NCI-H1105 treated with DMSO at 0.1 percent for 48 hours (cell line): ENCODE measurements at regions not wholly inside any gene's neighbourhood (a gene's known extent, or its start where the extent isn't known, plus 50 kb on each side); places are given as distances from the start of the nearest gene placed in this dataset.
A peak's percentile ranks its signal among the peaks of the same experiment; 100 is the strongest.

Source experiments
- DNase-seq: peaks from one replicate; lab custom pipeline; 2025; lab: John Stamatoyannopoulos, UW

- no peak for DNase-seq
Observed at GRCh38 chr6:3591970-3592369, 135.1 kb upstream of the SLC22A23 start.

GRCh38 chr6:3587660-3588059 is 130.8 kb upstream of the SLC22A23 start:
- DNase-seq = no peak

GRCh38 chr6:3585320-3585935 is 128.6 kb upstream of the SLC22A23 start:
- no peak for DNase-seq

GRCh38 chr6:3584606-3585005 is 127.8 kb upstream of the SLC22A23 start:
- DNase-seq = no peak

- DNase-seq = no peak
Observed at GRCh38 chr6:3581469-3581868, 124.6 kb upstream of the SLC22A23 start.

GRCh38 chr6:3579652-3580175 is 122.9 kb upstream of the SLC22A23 start:
- no peak for DNase-seq

- no peak for DNase-seq
Observed at GRCh38 chr6:3578981-3579380, 122.1 kb upstream of the SLC22A23 start.

- no peak for DNase-seq
Observed at GRCh38 chr6:3577517-3577916, 120.7 kb upstream of the SLC22A23 start.

GRCh38 chr6:3575701-3576100 is 118.9 kb upstream of the SLC22A23 start:
- no peak for DNase-seq

GRCh38 chr6:3575166-3575565 is 118.3 kb upstream of the SLC22A23 start:
- no peak for DNase-seq

GRCh38 chr6:3573670-3574069 is 116.8 kb upstream of the SLC22A23 start:
- DNase-seq = no peak

GRCh38 chr6:3571836-3572235 is 115.0 kb upstream of the SLC22A23 start:
- no peak for DNase-seq

GRCh38 chr6:3571250-3571681 is 114.4 kb upstream of the SLC22A23 start:
- no peak for DNase-seq

- no peak for DNase-seq
Observed at GRCh38 chr6:3569816-3570215, 113.0 kb upstream of the SLC22A23 start.

- DNase-seq = no peak
Observed at GRCh38 chr6:3568396-3569082, 111.7 kb upstream of the SLC22A23 start.

GRCh38 chr6:3566812-3567211 is 110.0 kb upstream of the SLC22A23 start:
- no peak for DNase-seq

GRCh38 chr6:3565291-3565690 is 108.4 kb upstream of the SLC22A23 start:
- peak; percentile 11 for DNase-seq

- DNase-seq = peak; percentile 23
Observed at GRCh38 chr6:3561725-3562124, 104.9 kb upstream of the SLC22A23 start.

GRCh38 chr6:3560211-3560610 is 103.4 kb upstream of the SLC22A23 start:
- no peak for DNase-seq

GRCh38 chr6:3559561-3559960 is 102.7 kb upstream of the SLC22A23 start:
- no peak for DNase-seq

- peak; percentile 84 for DNase-seq
Observed at GRCh38 chr6:3557336-3557735, 100.5 kb upstream of the SLC22A23 start.

GRCh38 chr6:3553254-3553653 is 96.4 kb upstream of the SLC22A23 start:
- DNase-seq = no peak

- DNase-seq = no peak
Observed at GRCh38 chr6:3551716-3552511, 95.1 kb upstream of the SLC22A23 start.
